HUES64 (cell line): ENCODE measurements at regions not wholly inside any gene's neighbourhood (a gene's known extent, or its start where the extent isn't known, plus 50 kb on each side); places are given as distances from the start of the nearest gene placed in this dataset.

ENCODE experiments used
- H3K27ac ChIP-seq: 2 replicates; pipeline ENCODE4 v1.7.0; 2013; ENCODE audit warnings: low read depth, low read length, inconsistent platforms
- H3K27me3 ChIP-seq: 2 replicates; pipeline ENCODE4 v1.6.1; 2013; ENCODE audit warnings: mild to moderate bottlenecking, low read length; ENCODE audit not compliant: insufficient read depth
- H3K36me3 ChIP-seq: 2 replicates; pipeline ENCODE4 v1.6.1; 2013; ENCODE audit warnings: mild to moderate bottlenecking, low read length; ENCODE audit not compliant: insufficient read depth
- H3K4me1 ChIP-seq: 2 replicates; pipeline ENCODE4 v1.6.1; 2013; ENCODE audit warnings: mild to moderate bottlenecking, low read length, moderate library complexity; ENCODE audit not compliant: insufficient read depth
- H3K4me3 ChIP-seq: 2 replicates; pipeline ENCODE4 v1.5.1; 2013; ENCODE audit warnings: mild to moderate bottlenecking, low read length, moderate library complexity
- H3K9ac ChIP-seq: 2 replicates; pipeline ENCODE4 v1.6.1; 2013; ENCODE audit warnings: mild to moderate bottlenecking, low read depth, low read length
- H3K9me3 ChIP-seq: 2 replicates; pipeline ENCODE4 v1.6.1; 2013; ENCODE audit warnings: low read depth, low read length; ENCODE audit not compliant: insufficient read depth
- WGBS: fragments of 150-250, 120-280 bp; methylation state at CpG from one replicate; pipeline ENCODE4 v1.1.7; 2013; ENCODE audit warnings: missing lambda C conversion rate; 5-methylcytosine and 5-hydroxymethylcytosine counted together

- H3K9me3 ChIP-seq, result no peaks in the 10 kb centered on the region
- WGBS, result 72% methylated on average over 9 of the region's 9 CpGs
- no peak overlapping the region for H3K4me3 ChIP-seq
- H3K4me1 ChIP-seq, result peaks cover 7% of the 10 kb centered on the region; the same call in 1 of the 2 replicates
- H3K27ac ChIP-seq, result peak overlapping the region; percentile 83; the same call in 1 of the 2 replicates
- H3K9ac ChIP-seq, result peak overlapping the region; percentile 38; the same call in 1 of the 2 replicates
- H3K27me3 ChIP-seq, result no peaks in the 10 kb centered on the region
- no peaks in the 10 kb centered on the region for H3K36me3 ChIP-seq
These were observed 68.3 kb downstream of the ALG10B start for GRCh38 chr12:38384816-38385378.

- Histone ChIP-seq H3K27me3 (no peaks in the 10 kb centered on the region), H3K27ac (peak overlapping the region; percentile 83; the same call in 1 of the 2 replicates), H3K4me1 (peaks cover 7% of the 10 kb centered on the region; the same call in 1 of the 2 replicates), H3K9ac (no peak overlapping the region), H3K4me3 (no peak overlapping the region), H3K36me3 (no peaks in the 10 kb centered on the region), H3K9me3 (no peaks in the 10 kb centered on the region)
- 100% methylated on average over 1 of the region's 1 CpG for WGBS
These were observed 68.9 kb downstream of the ALG10B start for GRCh38 chr12:38385486-38385885.

GRCh38 chr12:38386205-38386985 lies 69.8 kb downstream of the ALG10B start:
- H3K4me1 ChIP-seq, result peaks cover 7% of the 10 kb centered on the region; the same call in 1 of the 2 replicates
- no peak overlapping the region for H3K9ac ChIP-seq
- H3K36me3 ChIP-seq, result no peaks in the 10 kb centered on the region
- WGBS, result 79% methylated on average over 3 of the region's 4 CpGs
- H3K27ac ChIP-seq, result no peak overlapping the region; the same call in 1 of the 2 replicates
- H3K9me3 ChIP-seq, result no peaks in the 10 kb centered on the region
- no peak overlapping the region for H3K4me3 ChIP-seq
- H3K27me3 ChIP-seq, result no peaks in the 10 kb centered on the region

GRCh38 chr12:38389614-38390013 lies 73.0 kb downstream of the ALG10B start:
- no peaks in the 10 kb centered on the region for H3K9me3 ChIP-seq
- H3K36me3 ChIP-seq, result no peaks in the 10 kb centered on the region
- peaks cover 7% of the 10 kb centered on the region for H3K4me1 ChIP-seq
- H3K4me3 ChIP-seq, result no peak overlapping the region
- no peak overlapping the region for H3K27ac ChIP-seq
- H3K27me3 ChIP-seq, result no peaks in the 10 kb centered on the region
- no peak overlapping the region for H3K9ac ChIP-seq

DNA sequence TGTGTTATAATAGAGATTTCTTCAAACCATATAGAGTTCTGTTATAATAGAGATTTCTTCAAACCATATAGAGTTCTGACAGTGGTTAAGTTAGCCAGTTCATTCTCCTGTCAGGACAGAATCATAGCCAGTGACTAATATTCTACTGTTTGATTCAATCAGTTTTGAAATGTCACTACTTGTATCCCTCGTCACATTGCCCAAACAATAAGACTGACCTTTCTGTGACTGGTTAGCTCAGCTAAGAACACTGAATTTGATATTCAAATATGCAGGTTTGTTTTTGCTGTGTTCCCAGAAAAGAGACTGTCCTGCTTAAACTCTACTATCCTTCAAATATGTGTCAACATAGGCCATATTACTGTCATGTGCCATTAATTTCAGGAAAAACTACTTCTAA lies 74.4 kb downstream of the ALG10B start:
- H3K27ac ChIP-seq, result no peak overlapping the region
- no peaks in the 10 kb centered on the region for H3K36me3 ChIP-seq
- H3K4me3 ChIP-seq, result no peak overlapping the region
- H3K27me3 ChIP-seq, result no peaks in the 10 kb centered on the region
- H3K4me1 ChIP-seq, result peaks cover 2% of the 10 kb centered on the region; the same call in 1 of the 2 replicates
- H3K9ac ChIP-seq, result no peak overlapping the region
- 100% methylated on average over 1 of the region's 1 CpG for WGBS
- H3K9me3 ChIP-seq, result no peaks in the 10 kb centered on the region

- H3K9ac ChIP-seq, result no peak overlapping the region
- 0 out of 2 replicates have a peak, but pooled peaks cover 2% of the 10 kb centered on the region for H3K9me3 ChIP-seq
- H3K4me1 ChIP-seq, result no peaks in the 10 kb centered on the region; the same call in 1 of the 2 replicates
- no peak overlapping the region for H3K27ac ChIP-seq
- H3K27me3 ChIP-seq, result no peaks in the 10 kb centered on the region
- no peaks in the 10 kb centered on the region for H3K36me3 ChIP-seq
- WGBS, result 94% methylated on average over 5 of the region's 5 CpGs
- H3K4me3 ChIP-seq, result no peak overlapping the region
These were observed 76.1 kb downstream of the ALG10B start for GRCh38 chr12:38392554-38393144.

- H3K9ac ChIP-seq, result no peak overlapping the region
- H3K27ac ChIP-seq, result peak overlapping the region; percentile 40; the same call in 1 of the 2 replicates
- H3K9me3 ChIP-seq, result 0 out of 2 replicates have a peak, but pooled peaks cover 6% of the 10 kb centered on the region
- no peak overlapping the region for H3K4me3 ChIP-seq
- H3K27me3 ChIP-seq, result no peaks in the 10 kb centered on the region
- no peaks in the 10 kb centered on the region for H3K36me3 ChIP-seq
- WGBS, result 40% methylated on average over 1 of the region's 2 CpGs
- H3K4me1 ChIP-seq, result peaks cover 15% of the 10 kb centered on the region; the same call in 1 of the 2 replicates
These were observed 83.2 kb downstream of the ALG10B start for GRCh38 chr12:38399711-38400206.

DNA sequence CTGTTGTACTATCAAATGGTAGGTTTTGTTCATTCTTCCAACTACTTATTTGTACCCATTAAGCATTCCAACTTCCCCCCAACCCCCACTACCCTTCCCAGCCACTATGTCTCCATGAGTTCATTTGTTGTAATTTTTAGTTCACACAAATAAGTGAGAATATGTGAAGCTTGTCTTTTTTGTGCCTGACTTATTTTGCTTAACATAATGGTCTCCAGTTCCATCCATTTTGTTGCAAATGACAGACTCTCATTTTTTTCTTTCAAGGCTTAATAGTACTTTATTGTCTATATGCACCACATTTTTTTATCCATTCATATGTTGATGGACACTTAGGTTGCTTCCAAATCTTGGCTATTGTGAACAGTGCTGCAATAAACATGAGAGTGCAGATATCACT lies 86.2 kb downstream of the ALG10B start:
- no peaks in the 10 kb centered on the region for H3K36me3 ChIP-seq
- no peaks in the 10 kb centered on the region for H3K27me3 ChIP-seq
- 0 out of 2 replicates have a peak, but pooled peaks cover 5% of the 10 kb centered on the region for H3K9me3 ChIP-seq
- no peak overlapping the region for H3K27ac ChIP-seq
- H3K9ac ChIP-seq, result no peak overlapping the region
- peaks cover 15% of the 10 kb centered on the region; the same call in 1 of the 2 replicates for H3K4me1 ChIP-seq
- no peak overlapping the region for H3K4me3 ChIP-seq

GRCh38 chr12:38409511-38409910 lies 92.9 kb downstream of the ALG10B start:
- H3K27ac ChIP-seq, result no peak overlapping the region
- H3K27me3 ChIP-seq, result no peaks in the 10 kb centered on the region
- H3K9me3 ChIP-seq, result 0 out of 2 replicates have a peak, but pooled peaks cover 3% of the 10 kb centered on the region
- peaks cover 28% of the 10 kb centered on the region for H3K4me1 ChIP-seq
- no peak overlapping the region for H3K4me3 ChIP-seq
- no peak overlapping the region for H3K9ac ChIP-seq
- WGBS, result 78% methylated on average over 1 of the region's 1 CpG
- H3K36me3 ChIP-seq, result no peaks in the 10 kb centered on the region

DNA sequence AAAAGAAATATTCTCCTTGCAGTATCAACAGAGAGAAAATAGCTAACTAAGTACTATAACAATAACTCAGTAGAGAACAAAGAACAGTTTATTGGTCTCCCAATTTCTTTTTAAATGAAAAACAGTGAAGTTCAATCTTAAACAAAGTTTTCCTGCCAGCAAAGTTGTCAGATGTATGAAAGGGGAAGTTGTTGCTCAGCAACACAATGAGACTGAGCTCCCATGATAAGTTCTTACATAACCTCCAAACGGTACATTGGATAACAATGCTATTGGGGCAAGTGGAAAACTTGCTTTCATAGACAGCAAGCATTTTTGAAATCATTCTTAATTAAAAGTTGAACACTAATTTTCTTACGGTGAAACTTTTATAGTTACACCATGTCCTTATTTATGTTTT lies 94.9 kb downstream of the ALG10B start:
- Histone ChIP-seq H3K36me3 (no peaks in the 10 kb centered on the region), H3K27ac (no peak overlapping the region), H3K9me3 (no peaks in the 10 kb centered on the region), H3K27me3 (no peaks in the 10 kb centered on the region), H3K4me3 (no peak overlapping the region), H3K4me1 (peaks cover 28% of the 10 kb centered on the region), H3K9ac (no peak overlapping the region)
- 100% methylated on average over 2 of the region's 2 CpGs for WGBS

- Histone ChIP-seq H3K27me3 (no peaks in the 10 kb centered on the region), H3K9me3 (no peaks in the 10 kb centered on the region), H3K36me3 (no peaks in the 10 kb centered on the region), H3K4me3 (no peak overlapping the region), H3K9ac (no peak overlapping the region), H3K4me1 (peaks cover 28% of the 10 kb centered on the region), H3K27ac (no peak overlapping the region)
These were observed 95.4 kb downstream of the ALG10B start for GRCh38 chr12:38411946-38412345.
